Transverse colon (tissue), 4 donors: ENCODE measurements at regions not wholly inside any gene's neighbourhood (a gene's known extent, or its start where the extent isn't known, plus 50 kb on each side); places are given as distances from the start of the nearest gene placed in this dataset.

ENCODE experiments used
- EP300 ChIP-seq: sonication (generic); formaldehyde crosslinking; IDR thresholded peaks from one replicate; pipeline ENCODE4 v1.6.1; 2017; ENCODE audit warnings: antibody characterized with exemption, low read depth
- POLR2A ChIP-seq: fragments of 450-650 bp; IDR thresholded peaks from one replicate; pipeline ENCODE4 v1.6.1; 2016; ENCODE audit warnings: antibody characterized with exemption, mild to moderate bottlenecking, moderate library complexity
- POLR2AphosphoS5 ChIP-seq, 3 donors: sonication (generic); formaldehyde crosslinking; IDR thresholded peaks; one replicate each; pipeline ENCODE4 v1.6.1; 2016; ENCODE audit warnings: antibody characterized with exemption in 3 of 3
- TF ChIP-seq, protein P1 (sequence below), 5 experiments: fragments of 200-600 bp in 3 of 5; fragments of 450-650 bp in 2 of 5; sonication (generic) in 3 of 5; IDR thresholded peaks; 1 replicate in 2 of 5; 2 replicates in 3 of 5; pipeline ENCODE4 v1.5.1; 2016 to 2017; ENCODE audit warnings: antibody characterized with exemption in 5 of 5, inconsistent platforms in 3 of 5, mild to moderate bottlenecking in 2 of 5, moderate library complexity in 1 of 5

DNA sequence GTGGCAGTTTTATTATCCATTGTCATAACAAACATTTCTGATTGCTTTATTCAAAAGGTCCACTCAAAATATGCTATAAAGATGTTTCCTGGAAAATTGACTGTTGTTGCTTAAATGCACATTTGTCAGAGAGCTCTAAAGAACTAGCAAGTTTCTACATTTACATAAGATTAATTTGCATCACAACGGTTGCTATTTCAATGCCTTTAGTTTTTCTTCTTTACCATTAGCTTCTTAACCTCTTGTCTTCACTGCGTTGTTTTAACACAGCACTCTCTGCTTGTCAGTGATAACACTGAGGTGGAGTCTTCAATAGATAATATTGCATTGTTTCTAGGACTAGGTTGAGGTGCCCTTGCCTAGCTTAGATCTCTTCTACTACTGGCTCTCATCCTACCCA, 76.7 kb upstream of the GALNT7 start:
- TF ChIP-seq POLR2AphosphoS5 (IDR thresholded peaks at IDR 0.05) (no peak), EP300 (no peak), POLR2A (no peak)
- TF ChIP-seq, protein P1, sequence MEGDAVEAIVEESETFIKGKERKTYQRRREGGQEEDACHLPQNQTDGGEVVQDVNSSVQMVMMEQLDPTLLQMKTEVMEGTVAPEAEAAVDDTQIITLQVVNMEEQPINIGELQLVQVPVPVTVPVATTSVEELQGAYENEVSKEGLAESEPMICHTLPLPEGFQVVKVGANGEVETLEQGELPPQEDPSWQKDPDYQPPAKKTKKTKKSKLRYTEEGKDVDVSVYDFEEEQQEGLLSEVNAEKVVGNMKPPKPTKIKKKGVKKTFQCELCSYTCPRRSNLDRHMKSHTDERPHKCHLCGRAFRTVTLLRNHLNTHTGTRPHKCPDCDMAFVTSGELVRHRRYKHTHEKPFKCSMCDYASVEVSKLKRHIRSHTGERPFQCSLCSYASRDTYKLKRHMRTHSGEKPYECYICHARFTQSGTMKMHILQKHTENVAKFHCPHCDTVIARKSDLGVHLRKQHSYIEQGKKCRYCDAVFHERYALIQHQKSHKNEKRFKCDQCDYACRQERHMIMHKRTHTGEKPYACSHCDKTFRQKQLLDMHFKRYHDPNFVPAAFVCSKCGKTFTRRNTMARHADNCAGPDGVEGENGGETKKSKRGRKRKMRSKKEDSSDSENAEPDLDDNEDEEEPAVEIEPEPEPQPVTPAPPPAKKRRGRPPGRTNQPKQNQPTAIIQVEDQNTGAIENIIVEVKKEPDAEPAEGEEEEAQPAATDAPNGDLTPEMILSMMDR (IDR thresholded peaks at IDR 0.05) = no peak
